ENCODE measurements at regions not wholly inside any gene's neighbourhood (a gene's known extent, or its start where the extent isn't known, plus 50 kb on each side); places are given as distances from the start of the nearest gene placed in this dataset.

- H3K27me3 ChIP-seq (ENCODE audit: control insufficient read depth in 2 of 2, insufficient read depth in 2 of 2, low read length in 2 of 2) = no peaks in the 10 kb centered on the region
- H3K36me3 ChIP-seq (ENCODE audit: control insufficient read depth in 2 of 2, extremely low read depth in 1 of 2, insufficient read depth in 2 of 2, low read length in 2 of 2) = no peaks in the 10 kb centered on the region
- no peak overlapping the region for H3K4me2 ChIP-seq (ENCODE audit: insufficient read depth, low read length)
- CTCF ChIA-PET = no interaction called here
- no peaks in the 10 kb centered on the region for H3K79me2 ChIP-seq (ENCODE audit: control insufficient read depth, insufficient read depth, low read length)
- intact Hi-C loops (cut with micrococcal nuclease) (no loop called here), dilution Hi-C loops (cut with MboI; ENCODE audit: extremely low pct_ligation_motif_present, low sequenced_read_pairs) (no loop called here)
- H3K9me1 ChIP-seq (replicated peaks; ENCODE audit: control insufficient read depth, extremely low read depth, insufficient read depth, low read length) = no peaks in the 10 kb centered on the region
- H3K9ac ChIP-seq (replicated peaks; ENCODE audit: extremely low read depth, insufficient read depth, low read length) = no peak overlapping the region
- no peak overlapping the region for H2AFZ ChIP-seq (ENCODE audit: low read depth, low read length)
- H3K9me3 ChIP-seq (replicated peaks; ENCODE audit: control insufficient read depth, insufficient read depth, low read length) = no peaks in the 10 kb centered on the region
- POLR2A ChIA-PET = no interaction called here
- H3K4me3 ChIP-seq (replicated peaks in 1 of 3; ENCODE audit: insufficient read depth in 1 of 3, low read depth in 1 of 3, low read length in 3 of 3) = no peak overlapping the region
- no TSS peak for BruUV-seq (replicated peaks)
- no peak for DNase-seq (ENCODE audit: low read depth, low spot score)
- H3K4me1 ChIP-seq (ENCODE audit: control insufficient read depth, extremely low read depth, insufficient read depth, low read length) = no peaks in the 10 kb centered on the region
- TF ChIP-seq POLR2AphosphoS5 (IDR thresholded peaks at IDR 0.05; ENCODE audit: insufficient read depth, low read depth, low read length) (no peak), EZH2 (IDR thresholded peaks at IDR 0.05; ENCODE audit: borderline replicate concordance, low read depth, low read length, severe bottlenecking) (no peak), POLR2A (IDR thresholded peaks at IDR 0.05; ENCODE audit: low read depth, low read length) (no peak), FOS (IDR thresholded peaks at IDR 0.05; ENCODE audit: borderline replicate concordance, insufficient read depth, low read length) (no peak), JUN (IDR thresholded peaks at IDR 0.05; ENCODE audit: borderline replicate concordance, insufficient read depth, insufficient read length, low read depth) (no peak), CTCF (IDR thresholded peaks at IDR 0.05; ENCODE audit: extremely low read depth in 1 of 2, insufficient read depth in 1 of 2, low read depth in 1 of 2, low read length in 2 of 2) (no peak), MYC (IDR thresholded peaks at IDR 0.05; ENCODE audit: low read depth, low read length) (no peak), GATA2 (IDR thresholded peaks at IDR 0.05; ENCODE audit: insufficient read depth, insufficient read length, low read depth, low read length) (no peak)
- TF ChIP-seq, protein P1, sequence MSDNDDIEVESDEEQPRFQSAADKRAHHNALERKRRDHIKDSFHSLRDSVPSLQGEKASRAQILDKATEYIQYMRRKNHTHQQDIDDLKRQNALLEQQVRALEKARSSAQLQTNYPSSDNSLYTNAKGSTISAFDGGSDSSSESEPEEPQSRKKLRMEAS (IDR thresholded peaks at IDR 0.05; ENCODE audit: insufficient read depth, insufficient read length) = no peak
- H4K20me1 ChIP-seq (replicated peaks; ENCODE audit: control insufficient read depth, extremely low read depth, insufficient read depth, low read length) = no peaks in the 10 kb centered on the region
- no peak for FAIRE-seq
- no peak overlapping the region for H3K27ac ChIP-seq (ENCODE audit: insufficient read depth, low read depth, low read length)
Measured at GRCh38 chr10:59108886-59109288, 67.6 kb upstream of the PHYHIPL start.

Measured in endothelial cell of umbilical vein (primary cell).